ENCODE measurements at regions not wholly inside any gene's neighbourhood (a gene's known extent, or its start where the extent isn't known, plus 50 kb on each side); places are given as distances from the start of the nearest gene placed in this dataset.

GRCh38 chr18:78133729-78134128, 845.9 kb upstream of the SALL3 start:
- no peak for DNase-seq (ENCODE audit: extremely low read depth, low read depth)
- no peak for TF ChIP-seq CTCF (IDR thresholded peaks at IDR 0.05; ENCODE audit: low read depth, low read length)

GRCh38 chr18:78136986-78137385, 842.6 kb upstream of the SALL3 start:
- DNase-seq (ENCODE audit: extremely low read depth, low read depth): no peak
- TF ChIP-seq CTCF (IDR thresholded peaks at IDR 0.05; ENCODE audit: low read depth, low read length): no peak

- no peak for DNase-seq (ENCODE audit: extremely low read depth, low read depth)
- no peak for TF ChIP-seq CTCF (IDR thresholded peaks at IDR 0.05; ENCODE audit: low read depth, low read length)
Observed at GRCh38 chr18:78138983-78139496, 840.6 kb upstream of the SALL3 start.

GRCh38 chr18:78140294-78140693, 839.3 kb upstream of the SALL3 start:
- no peak for TF ChIP-seq CTCF (IDR thresholded peaks at IDR 0.05; ENCODE audit: low read depth, low read length)
- no peak for DNase-seq (ENCODE audit: extremely low read depth, low read depth)

GRCh38 chr18:78144669-78145068, 834.9 kb upstream of the SALL3 start:
- DNase-seq (ENCODE audit: extremely low read depth, low read depth): no peak
- TF ChIP-seq CTCF (IDR thresholded peaks at IDR 0.05; ENCODE audit: low read depth, low read length): no peak

GRCh38 chr18:78145096-78145495, 834.5 kb upstream of the SALL3 start:
- no peak for DNase-seq (ENCODE audit: extremely low read depth, low read depth)
- no peak for TF ChIP-seq CTCF (IDR thresholded peaks at IDR 0.05; ENCODE audit: low read depth, low read length)

- no peak for DNase-seq (ENCODE audit: extremely low read depth, low read depth)
- TF ChIP-seq CTCF (IDR thresholded peaks at IDR 0.05; ENCODE audit: low read depth, low read length): no peak
Observed at GRCh38 chr18:78146136-78147085, 833.2 kb upstream of the SALL3 start.

Data from AG09319 (cell line).